Nucleus accumbens (tissue), 56 donors: ENCODE measurements at regions not wholly inside any gene's neighbourhood (a gene's known extent, or its start where the extent isn't known, plus 50 kb on each side); places are given as distances from the start of the nearest gene placed in this dataset.
"Not testable (repeated sequence)": the region's sequence is repeated elsewhere in the genome, so short reads cannot be mapped to it uniquely, and the experiment has no call there.

ENCODE experiments used
- DNase-seq, 56 donors: peaks; one replicate each; lab custom pipeline; 2025; lab: John Stamatoyannopoulos, UW

DNA sequence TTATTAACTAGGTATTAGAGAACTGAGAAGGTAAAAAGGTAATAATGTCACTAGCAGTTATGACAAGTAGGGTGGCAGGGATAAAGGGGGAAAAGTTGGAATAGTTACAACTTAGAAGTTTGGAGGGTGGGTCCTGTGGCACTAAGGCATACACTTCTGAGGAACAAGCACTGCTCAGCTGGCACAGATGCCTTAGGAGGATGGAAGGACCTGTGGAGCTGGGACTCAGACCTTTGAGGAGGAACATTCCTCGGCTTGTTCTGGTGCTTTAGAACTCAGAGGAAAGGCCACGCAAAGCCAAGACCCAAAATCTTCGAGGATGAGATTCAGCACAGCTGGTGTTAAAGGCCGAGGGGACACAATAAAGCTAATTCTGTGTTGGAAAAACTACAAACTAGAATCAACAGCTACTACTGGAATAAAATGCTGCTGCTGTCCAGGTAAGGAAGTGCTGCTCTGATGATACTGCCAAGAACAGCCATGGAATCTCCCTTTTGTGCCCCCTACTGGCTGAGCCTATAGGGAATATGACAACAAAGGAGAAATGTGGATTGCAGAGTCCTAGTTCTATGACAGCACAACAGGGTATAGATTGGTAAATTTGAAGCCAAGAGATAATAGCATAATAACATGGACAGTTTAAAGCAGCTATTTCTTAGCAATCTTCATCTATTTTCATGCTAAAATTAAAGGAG lies 126.7 kb downstream of the SLC25A46 start:
- no peak for DNase-seq

DNA sequence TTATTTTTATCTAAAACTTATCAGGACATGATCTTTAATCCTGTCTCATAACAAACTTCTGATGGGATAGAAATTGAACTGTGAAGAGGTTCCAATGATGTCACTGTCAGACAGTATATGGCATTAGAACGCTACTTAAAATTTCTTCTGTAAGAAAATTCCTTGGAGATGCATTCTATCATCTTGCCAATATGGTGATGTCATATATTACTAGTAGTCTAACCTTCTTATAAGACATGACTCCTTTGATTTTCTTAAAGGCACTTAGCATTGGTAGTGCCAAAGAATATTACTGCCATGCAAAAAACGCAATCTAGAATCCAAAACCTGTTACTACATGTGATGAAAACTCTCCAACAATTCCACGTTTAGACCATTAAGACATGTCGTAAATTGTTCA lies 131.1 kb downstream of the SLC25A46 start:
- DNase-seq = no peak

DNA sequence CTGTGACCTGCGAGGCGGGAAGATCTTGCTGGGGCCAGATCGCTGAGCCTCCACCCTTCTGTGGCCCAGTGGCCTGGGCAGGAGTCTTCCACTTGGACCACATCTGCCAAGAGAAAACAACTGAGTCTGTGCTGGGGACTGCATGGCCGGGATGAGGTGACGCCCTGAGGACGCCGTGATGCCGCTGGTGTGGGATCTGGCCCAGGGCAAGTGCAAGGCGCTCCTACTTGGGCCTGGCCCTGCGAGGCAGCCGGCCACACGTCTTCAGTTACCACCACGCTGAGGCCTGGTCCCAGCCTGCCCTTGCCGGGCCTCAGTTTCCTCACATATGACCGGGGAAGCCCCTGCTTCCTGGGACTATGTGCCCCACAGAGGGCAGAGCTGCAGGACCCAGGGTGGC lies 133.4 kb downstream of the SLC25A46 start:
- no peak for DNase-seq

DNA sequence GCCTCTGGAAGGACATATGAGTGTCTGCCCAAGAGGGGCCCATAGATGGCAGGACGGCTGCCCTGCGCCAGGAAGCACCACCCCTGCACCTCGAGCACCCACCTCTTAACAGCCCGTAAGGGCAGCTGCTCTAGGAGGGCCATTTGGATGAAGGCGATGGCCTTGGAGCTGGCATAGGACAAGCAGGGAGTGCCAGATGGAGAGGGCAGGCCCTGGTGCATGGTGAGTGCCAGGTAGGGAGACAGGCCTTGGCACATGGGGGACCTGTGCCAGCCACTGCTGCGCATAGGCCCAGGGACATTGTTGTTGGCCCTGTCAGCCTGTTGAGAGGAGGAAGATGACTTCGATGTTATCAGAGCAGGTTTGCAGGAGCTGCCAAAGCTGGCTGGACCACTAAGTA lies 134.2 kb downstream of the SLC25A46 start:
- no peak for DNase-seq

DNA sequence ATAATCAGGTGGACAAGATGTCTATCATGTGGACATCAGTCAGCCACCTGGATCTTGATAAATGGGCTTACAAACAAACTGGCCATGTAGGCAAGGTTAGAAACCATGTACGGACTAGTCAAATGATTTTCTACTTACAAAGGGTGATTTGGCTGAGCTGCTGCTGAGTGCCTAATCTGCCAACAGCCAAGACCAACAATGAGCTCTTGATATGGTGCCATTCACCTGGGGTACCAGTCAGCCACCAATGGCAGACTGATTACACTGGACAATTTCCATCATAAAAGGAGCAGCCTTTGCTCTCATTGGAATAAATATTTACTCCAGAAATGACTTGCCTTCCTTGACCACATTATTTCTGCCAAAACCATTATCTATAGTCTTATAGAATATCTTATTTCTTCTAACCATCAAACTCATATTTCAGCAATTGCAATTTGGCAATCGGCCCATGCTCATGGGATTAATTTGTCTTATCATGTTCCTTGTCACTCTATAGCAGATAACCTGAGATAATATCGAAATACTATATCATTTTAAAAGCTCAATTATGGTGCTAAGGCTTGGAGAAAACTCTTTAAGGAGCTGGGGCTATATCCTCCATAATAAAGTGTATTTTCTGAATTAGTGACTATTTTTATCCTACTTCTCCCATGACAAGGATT lies 135.1 kb downstream of the SLC25A46 start:
- no peak for DNase-seq

DNA sequence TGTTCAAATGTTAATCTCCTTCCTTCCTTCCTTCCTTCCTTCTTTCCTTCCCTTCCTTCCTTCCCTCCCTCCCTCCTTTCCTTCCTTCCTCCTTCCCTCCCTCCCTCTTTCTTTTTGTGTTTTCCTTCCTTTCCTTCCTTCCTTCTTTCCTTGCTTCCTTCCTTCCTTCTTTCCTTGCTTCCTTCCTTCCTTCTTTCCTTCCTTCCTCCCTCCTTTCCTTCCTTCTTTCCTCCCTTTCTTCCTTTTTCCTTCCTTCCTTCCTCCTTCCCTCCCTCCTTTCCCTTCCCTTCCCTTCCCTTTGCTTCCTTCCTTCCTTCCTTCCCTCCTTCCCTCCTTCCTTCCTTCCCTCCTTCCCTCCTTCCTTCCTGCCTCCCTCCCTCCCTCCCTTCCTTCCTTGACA lies 136.3 kb downstream of the SLC25A46 start:
- not testable (repeated sequence) for DNase-seq

DNA sequence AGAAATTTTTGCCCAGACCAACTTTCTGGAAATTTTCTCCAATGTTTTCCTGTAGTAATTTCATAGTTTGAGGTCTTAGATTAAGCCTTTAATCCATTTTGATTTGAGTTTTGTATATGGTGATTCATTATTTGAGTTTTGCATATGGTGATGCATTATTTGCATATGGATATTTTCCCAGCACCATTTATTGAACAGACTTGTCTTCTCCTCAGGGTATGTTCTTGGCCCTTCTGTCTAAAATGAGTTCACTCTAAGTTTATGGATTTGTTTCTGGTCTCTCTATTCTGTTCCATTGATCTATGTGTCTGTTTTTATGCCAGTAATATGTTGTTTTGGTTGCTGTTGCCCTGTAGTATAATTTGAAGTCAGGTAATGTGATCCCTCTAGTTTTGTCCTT lies 139.3 kb downstream of the SLC25A46 start:
- DNase-seq = no peak

DNA sequence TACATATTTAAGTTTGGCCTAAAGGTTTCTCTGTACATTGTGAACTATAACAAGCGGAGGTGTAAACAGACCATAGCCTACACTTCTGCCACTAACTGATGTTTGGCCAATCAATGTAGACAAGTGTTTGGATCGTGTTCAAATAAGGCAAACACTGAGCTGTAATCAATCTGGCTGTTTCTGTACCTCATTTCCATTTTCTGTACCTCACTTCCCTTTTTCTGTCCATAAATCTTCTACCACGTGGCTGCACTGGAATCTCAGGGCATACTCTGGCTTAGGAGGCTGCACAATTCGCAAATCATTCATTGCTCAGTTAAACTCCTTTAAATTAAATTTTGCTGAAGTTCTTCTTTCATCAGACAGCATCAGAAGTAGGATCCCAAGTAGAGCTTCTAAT lies 140.9 kb downstream of the SLC25A46 start:
- no peak for DNase-seq

DNA sequence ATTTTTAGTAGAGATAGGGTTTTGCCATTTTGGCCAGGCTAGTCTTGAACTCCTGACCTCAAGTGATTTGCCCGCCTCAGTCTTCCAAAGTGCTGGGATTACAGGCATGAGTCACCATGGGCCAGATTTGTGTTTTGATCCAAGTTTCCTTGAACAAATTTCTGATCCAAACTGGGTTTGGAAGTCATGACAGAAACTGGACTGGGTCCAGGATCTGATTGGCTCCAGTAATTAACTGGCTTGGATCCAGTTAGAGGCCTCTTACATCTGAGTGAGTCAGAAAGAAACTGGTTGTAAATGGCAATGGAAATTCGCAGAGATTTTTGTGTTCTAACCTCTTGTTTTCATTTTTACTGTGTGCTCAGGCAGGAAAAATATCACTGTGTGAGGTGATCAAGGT lies 141.6 kb downstream of the SLC25A46 start:
- DNase-seq = no peak

DNA sequence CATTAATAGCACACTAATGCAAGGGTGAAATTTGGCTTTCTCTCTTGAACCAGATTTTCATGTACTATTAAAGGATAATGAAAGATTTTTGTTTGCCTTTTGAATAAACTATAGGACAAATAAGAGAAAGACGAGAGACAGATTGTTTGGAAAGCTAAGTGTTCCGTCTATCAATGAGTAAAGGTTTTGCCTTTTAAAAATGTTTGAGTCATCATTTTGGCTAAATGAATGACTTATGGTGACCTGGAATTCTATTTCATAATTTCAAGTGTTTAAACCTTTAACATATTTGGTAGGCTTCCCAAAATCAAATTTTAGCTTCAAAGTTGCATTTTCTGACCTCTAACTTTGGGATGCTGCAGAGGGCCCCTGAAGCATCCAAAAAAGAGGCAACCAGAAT lies 145.2 kb downstream of the SLC25A46 start:
- no peak for DNase-seq

DNA sequence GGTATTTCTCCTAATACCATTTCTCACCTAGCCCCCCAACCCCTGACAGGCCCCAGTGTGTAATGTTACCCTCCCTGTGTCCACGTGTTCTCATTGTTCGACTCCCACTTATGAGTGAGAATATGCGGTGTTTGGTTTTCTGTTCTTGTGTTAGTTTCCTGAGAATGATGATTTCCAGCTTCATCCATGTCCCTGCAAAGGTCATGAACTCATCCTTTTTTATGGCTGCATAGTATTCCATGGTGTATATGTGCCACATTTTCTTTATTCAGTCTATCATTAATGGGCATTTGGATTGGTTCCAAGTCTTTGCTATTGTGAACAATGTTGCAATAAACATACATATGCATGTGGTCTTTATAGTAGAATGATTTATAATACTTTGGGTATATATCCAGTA lies 148.4 kb downstream of the SLC25A46 start:
- not testable (repeated sequence) for DNase-seq

DNA sequence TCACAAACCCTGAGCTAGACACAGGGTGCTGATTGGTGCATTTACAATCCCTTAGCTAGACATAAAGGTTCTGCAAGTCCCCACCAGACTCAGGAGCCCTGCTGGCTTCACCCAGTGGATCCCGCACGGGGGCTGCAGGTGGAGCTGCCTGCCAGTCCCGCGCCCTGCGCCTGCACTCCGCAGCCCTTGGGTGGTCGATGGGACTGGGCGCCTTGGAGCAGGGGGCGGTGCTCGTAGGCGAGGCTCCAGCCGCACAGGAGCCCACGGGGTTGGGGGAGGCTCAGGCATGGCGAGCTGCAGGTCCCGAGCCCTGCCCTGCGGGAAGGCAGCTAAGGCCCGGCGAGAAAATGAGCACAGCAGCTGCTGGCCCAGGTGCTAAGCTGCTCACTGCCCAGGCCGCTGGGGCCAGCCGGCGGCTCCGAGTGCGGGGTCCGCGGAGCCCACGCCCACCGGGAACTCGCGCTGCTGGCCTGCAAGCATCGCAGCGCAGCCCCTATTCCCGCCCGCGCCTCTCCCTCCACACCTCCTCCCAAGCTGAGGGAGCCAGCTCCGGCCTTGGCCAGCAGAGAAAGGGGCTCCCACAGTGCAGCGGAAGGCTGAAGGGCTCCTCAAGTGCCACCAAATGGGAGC lies 155.2 kb downstream of the SLC25A46 start:
- not testable (repeated sequence) for DNase-seq

DNA sequence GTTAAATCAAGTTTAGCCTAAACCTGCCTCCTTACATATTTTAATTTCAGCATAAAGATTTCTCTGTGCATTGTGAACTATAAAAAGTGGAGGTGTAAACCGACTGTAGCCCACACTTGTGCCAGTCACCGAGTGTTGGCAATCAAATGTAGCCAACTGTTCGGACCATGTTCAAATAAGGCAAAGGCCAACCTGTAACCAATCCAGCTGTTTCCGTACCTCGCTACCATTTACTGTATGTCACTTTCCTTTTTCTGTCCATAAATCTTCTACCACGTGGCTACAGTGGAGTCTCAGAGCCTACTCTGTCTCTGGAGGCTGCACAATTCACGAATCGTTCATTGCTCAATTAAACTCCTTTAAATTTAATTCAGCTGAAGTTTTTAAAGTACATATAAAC lies 156.0 kb downstream of the SLC25A46 start:
- no peak for DNase-seq

DNA sequence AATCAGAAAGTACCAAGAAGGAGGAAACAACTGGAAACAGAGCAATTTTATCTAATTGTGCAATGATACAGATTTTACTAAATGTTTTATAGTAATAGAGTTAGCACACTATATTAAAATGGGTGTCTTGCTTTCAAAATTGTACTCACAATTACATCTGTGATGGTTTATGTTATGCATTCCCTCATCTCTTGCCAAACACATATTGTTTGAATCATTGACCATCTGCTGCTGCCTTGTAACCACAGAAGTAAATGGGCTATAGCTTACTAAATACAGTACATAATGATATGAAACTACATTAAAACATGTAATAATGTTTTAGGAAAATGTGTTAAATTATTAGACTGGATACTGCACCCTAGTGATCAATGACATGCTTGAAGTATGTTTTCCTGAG lies 158.1 kb downstream of the SLC25A46 start:
- no peak for DNase-seq

DNA sequence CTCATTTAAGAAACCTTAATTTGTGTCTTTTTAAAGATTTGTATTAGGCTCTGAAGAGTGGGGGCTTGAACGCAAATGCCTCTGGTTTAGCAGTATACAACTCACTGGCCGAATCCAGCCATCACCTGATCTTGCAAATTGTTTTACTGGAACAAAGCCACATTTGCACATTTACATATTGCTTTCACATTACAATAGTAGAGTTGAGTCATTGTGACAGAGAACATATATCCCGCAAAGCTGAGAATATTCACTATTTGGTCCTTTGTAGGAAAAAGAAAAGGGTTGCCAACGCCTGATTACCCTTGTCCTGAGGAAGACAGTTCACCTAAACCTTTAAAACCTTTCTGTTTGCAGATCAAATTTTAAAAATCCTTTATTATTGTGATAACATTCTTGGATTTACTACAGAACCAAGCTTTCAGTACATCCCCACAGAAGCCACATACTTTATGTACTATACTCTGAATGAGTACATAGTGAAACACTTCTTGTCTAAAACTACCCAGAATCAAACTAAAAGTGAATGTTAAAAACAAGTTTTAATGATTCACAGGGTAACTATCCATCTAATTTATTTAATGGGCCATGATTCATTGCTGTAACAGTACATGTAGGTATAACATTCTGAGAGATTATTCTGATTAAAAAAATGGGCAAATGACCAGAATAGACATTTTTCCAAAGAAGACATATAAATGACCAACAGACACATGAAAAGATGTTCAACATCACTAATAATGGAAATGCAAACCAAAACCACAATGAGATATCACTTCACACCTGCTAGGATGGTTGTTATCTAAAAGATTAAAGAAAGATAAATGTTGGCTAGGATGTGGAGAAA lies 161.0 kb downstream of the SLC25A46 start:
- no peak for DNase-seq

DNA sequence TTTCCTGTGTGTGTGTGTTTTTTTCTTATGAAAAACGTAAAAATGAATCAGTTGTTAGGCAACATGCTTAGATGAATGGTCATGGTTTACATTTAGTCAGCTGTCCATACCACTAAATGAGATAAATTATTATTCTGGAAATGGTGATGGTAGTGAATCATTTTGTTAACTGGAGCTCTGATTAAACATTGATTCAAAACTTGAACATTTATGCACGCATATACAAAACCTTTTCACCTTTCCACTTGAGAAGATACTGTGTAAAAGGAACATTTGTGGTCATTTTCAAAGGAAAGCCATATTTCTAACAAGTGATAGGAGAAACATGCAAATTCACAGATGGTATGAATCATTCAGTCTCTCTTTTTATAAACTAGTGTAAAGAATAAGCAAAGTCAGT lies 162.0 kb downstream of the SLC25A46 start:
- no peak for DNase-seq

DNA sequence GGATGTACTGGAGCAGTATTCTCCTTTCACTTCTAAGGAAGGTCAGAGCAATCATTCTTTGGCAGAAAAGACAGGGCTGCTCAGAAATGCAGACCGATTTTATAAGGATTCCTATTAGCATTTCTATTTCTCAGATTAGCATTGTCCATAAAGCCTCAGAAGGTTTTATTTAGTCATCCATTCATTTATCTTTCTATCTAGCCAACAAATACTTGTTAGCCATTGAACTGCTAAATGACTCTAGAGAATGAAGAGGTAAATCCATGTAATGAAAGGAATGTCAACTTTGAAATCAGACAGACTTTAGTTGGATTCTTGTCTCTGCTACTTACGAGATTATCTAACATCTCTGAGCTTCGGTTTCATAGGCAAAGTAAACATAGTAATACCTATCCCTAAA lies 165.2 kb downstream of the SLC25A46 start:
- DNase-seq = no peak

DNA sequence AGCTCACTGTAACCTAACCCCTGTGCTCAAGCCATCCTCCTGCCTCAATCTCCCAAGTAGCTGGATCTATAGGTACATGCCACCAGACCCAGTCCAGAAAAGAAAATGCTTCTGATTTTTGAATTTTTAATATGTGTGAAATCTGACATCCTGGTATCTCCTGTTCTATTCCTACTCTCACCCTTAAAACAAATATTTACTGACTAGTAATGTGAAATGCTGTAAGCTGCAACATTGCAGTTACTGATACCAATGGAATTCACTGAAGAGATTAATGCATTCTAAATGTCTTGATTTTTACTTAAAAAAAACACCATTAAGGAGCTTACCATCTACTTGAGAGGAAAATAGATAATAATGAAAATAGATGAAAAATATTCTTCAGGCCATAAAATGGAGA lies 162.7 kb upstream of the TSLP start:
- DNase-seq = no peak

DNA sequence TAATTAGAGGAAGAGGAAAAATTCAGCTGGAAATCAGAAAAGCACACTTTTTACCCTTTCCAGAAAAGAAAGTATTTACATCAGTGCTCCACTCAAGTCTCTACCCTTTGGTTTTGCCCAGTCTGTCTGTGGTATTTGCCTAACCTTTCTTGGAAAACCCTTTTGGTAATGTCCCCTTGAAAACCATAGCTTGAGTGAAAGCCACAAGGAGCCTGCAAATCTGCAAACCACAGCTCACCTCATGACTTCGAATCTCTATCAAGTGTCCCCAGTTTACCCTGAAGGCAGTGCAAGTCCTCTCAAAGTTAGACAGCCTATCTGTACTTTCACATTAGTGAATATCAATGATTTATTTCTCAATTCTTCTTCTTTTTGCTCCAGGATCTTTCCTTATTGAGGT lies 162.1 kb upstream of the TSLP start:
- DNase-seq = no peak

DNA sequence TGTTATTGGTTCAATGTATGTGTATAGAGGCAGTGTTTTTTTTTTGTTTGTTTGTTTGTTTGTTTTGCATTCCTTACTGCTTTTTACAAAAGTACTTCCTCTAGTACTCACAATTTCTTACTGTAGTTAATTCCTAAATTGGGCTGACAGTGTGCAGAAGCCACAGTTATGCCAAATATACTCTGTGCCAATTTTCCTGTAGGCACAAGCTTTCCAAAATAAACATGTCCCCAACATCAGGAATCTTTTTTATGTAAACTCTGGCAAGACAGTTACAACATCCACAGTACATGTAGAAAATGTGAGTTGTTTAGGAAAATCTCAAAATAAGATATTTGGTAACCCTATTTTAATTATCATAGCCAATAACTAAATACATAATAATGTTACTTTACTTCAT lies 161.6 kb upstream of the TSLP start:
- no peak for DNase-seq

DNA sequence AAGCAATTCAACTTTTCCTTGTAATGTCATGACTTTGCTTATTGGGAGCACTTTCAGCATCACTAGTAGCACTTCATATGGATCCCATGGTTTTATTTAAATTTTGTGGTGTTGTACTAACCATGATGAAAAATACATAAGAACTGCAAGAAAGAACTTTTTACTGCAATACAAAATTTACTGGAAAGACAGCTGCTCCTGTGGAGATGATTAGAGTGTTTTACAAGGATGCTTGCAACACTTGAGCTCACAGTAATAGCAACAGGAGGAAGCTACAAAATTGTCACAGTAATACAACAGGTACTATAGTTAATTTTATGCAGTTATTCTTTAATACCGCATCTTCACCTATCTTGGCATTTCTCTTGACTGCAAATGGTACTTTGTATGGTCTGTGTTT lies 158.3 kb upstream of the TSLP start:
- no peak for DNase-seq
